ENCODE measurements at regions not wholly inside any gene's neighbourhood (a gene's known extent, or its start where the extent isn't known, plus 50 kb on each side); places are given as distances from the start of the nearest gene placed in this dataset.

DNA sequence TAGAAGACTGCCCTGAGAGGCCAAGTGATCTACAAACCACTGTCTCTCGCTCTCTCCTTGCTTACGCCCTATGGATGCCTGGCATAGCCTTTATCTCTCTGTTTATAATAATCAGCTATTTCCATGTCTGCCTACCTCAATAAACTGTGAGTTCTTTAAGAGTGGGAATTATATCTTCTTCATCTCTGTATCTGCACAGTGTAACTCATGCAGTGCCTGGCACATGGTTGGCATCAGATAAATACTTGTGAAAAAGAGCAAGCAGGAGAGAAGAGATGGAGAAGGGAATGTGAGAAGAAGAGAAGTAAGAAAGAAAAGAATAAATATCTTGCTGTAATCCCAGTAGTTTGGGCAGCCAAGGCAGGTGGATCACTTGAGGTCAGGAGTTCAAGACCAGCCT is 94.6 kb upstream of the TNPO1 start:
- H3K27me3 ChIP-seq (ENCODE audit: control insufficient read depth in 2 of 2, insufficient read depth in 2 of 2, low read length in 2 of 2): peaks cover 0 to 16% of the 10 kb centered on the region in 2 experiments; a peak in 4 of 5 replicates
- H3K9me3 ChIP-seq (replicated peaks; ENCODE audit: control insufficient read depth, insufficient read depth, low read depth, low read length): no peaks in the 10 kb centered on the region
- 8% methylated on average over 2 of the region's 2 CpGs for WGBS (ENCODE audit: insufficient coverage, low coverage, missing lambda C conversion rate)
- ATAC-seq (no peak), FAIRE-seq (no peak), DNase-seq (ENCODE audit: extremely low read depth in 1 of 4, low spot score in 3 of 4) (no peak)
- no peak overlapping the region for H3K4me3 ChIP-seq
- H3K36me3 ChIP-seq (ENCODE audit: control insufficient read depth, insufficient read depth, low read length): no peaks in the 10 kb centered on the region
- no peak overlapping the region for H3K4me2 ChIP-seq (ENCODE audit: insufficient read depth, low read length)
- no peak overlapping the region for H3K9ac ChIP-seq (ENCODE audit: insufficient read depth in 1 of 2, low read depth in 2 of 2, low read length in 2 of 2)
- in situ Hi-C loops (cut with MboI) (no loop called here), intact Hi-C loops (cut with micrococcal nuclease) (no loop called here)
- ChIA-PET POLR2A (no interaction called here), CTCF (ENCODE audit: low intra/inter-chr PET ratio) (no interaction called here)
- no peaks in the 10 kb centered on the region for H3K4me1 ChIP-seq (replicated peaks in 1 of 2; ENCODE audit: control insufficient read depth in 2 of 2, insufficient read depth in 2 of 2, low read length in 2 of 2)
- no peak overlapping the region for H3K27ac ChIP-seq (ENCODE audit: extremely low read depth, low read depth, low read length)
- H4K20me1 ChIP-seq (replicated peaks; ENCODE audit: control insufficient read depth, insufficient read depth, low read length): no peaks in the 10 kb centered on the region
- H2AFZ ChIP-seq (ENCODE audit: low read depth, low read length): no peak overlapping the region
- BruUV-seq (replicated peaks): no TSS peak
- TF ChIP-seq FOS (IDR thresholded peaks at IDR 0.05; ENCODE audit: extremely low read depth, insufficient read length) (no peak), NFATC3 (IDR thresholded peaks at IDR 0.05) (no peak)
- H3K79me2 ChIP-seq (ENCODE audit: control insufficient read depth, insufficient read depth, low read length): no peaks in the 10 kb centered on the region
- H3K9me1 ChIP-seq (ENCODE audit: control insufficient read depth, insufficient read depth, low read length): no peaks in the 10 kb centered on the region

DNA sequence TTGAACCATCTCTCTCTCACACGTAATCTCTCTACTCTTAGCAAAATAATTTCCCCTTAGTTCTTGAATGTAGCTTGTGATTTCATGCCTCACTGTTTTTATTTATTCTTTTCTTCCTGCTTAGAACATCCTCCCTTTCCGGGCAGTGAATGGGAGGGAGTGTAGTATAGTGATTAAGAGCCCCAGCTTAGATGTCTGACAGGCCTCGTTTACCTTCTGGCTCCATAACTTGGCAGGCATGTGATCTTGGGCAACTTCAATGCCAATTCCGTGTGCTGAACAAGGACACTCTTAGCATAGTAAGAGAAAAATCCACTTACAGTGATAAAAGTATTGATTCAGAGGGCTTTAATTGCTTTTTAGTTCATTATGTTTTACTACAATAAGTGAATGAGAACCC is 96.3 kb upstream of the TNPO1 start:
- POLR2A ChIA-PET: no interaction called here
- H3K9ac ChIP-seq (ENCODE audit: insufficient read depth in 1 of 2, low read depth in 2 of 2, low read length in 2 of 2): no peak overlapping the region
- peaks cover 0 to 12% of the 10 kb centered on the region in 2 experiments; a peak in 4 of 5 replicates for H3K27me3 ChIP-seq (ENCODE audit: control insufficient read depth in 2 of 2, insufficient read depth in 2 of 2, low read length in 2 of 2)
- intact Hi-C loops (cut with micrococcal nuclease) (no loop called here), in situ Hi-C loops (cut with MboI) (no loop called here)
- TF ChIP-seq ZKSCAN1 (IDR thresholded peaks at IDR 0.05; ENCODE audit: low read depth, low read length) (no peak), ZNF766 (CRISPR knock-in tag; conservative IDR thresholded peaks at IDR 0.05) (no peak), LARP7 (IDR thresholded peaks at IDR 0.05) (no peak), ZNF24 (IDR thresholded peaks at IDR 0.05) (no peak), ZNF124 (CRISPR knock-in tag; IDR thresholded peaks at IDR 0.05) (no peak), ZNF239 (CRISPR knock-in tag; IDR thresholded peaks at IDR 0.05) (no peak), ZNF354B (CRISPR knock-in tag; IDR thresholded peaks at IDR 0.05) (no peak), TAF15 (IDR thresholded peaks at IDR 0.05; ENCODE audit: low read depth, low read length) (no peak), ZNF224 (CRISPR knock-in tag; IDR thresholded peaks at IDR 0.05) (no peak), ZNF695 (CRISPR knock-in tag; IDR thresholded peaks at IDR 0.05) (no peak)
- TF ChIP-seq, protein P1, sequence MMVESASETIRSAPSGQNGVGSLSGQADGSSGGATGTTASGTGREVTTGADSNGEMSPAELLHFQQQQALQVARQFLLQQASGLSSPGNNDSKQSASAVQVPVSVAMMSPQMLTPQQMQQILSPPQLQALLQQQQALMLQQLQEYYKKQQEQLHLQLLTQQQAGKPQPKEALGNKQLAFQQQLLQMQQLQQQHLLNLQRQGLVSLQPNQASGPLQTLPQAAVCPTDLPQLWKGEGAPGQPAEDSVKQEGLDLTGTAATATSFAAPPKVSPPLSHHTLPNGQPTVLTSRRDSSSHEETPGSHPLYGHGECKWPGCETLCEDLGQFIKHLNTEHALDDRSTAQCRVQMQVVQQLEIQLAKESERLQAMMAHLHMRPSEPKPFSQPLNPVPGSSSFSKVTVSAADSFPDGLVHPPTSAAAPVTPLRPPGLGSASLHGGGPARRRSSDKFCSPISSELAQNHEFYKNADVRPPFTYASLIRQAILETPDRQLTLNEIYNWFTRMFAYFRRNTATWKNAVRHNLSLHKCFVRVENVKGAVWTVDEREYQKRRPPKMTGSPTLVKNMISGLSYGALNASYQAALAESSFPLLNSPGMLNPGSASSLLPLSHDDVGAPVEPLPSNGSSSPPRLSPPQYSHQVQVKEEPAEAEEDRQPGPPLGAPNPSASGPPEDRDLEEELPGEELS (CRISPR knock-in tag; IDR thresholded peaks at IDR 0.05; ENCODE audit: borderline replicate concordance): no peak
- TF ChIP-seq, protein P2, sequence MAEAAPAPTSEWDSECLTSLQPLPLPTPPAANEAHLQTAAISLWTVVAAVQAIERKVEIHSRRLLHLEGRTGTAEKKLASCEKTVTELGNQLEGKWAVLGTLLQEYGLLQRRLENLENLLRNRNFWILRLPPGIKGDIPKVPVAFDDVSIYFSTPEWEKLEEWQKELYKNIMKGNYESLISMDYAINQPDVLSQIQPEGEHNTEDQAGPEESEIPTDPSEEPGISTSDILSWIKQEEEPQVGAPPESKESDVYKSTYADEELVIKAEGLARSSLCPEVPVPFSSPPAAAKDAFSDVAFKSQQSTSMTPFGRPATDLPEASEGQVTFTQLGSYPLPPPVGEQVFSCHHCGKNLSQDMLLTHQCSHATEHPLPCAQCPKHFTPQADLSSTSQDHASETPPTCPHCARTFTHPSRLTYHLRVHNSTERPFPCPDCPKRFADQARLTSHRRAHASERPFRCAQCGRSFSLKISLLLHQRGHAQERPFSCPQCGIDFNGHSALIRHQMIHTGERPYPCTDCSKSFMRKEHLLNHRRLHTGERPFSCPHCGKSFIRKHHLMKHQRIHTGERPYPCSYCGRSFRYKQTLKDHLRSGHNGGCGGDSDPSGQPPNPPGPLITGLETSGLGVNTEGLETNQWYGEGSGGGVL (CRISPR knock-in tag; IDR thresholded peaks at IDR 0.05): no peak
- TF ChIP-seq, protein P3, sequence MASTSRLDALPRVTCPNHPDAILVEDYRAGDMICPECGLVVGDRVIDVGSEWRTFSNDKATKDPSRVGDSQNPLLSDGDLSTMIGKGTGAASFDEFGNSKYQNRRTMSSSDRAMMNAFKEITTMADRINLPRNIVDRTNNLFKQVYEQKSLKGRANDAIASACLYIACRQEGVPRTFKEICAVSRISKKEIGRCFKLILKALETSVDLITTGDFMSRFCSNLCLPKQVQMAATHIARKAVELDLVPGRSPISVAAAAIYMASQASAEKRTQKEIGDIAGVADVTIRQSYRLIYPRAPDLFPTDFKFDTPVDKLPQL (IDR thresholded peaks at IDR 0.05; ENCODE audit: extremely low read depth, insufficient read length): no peak
- no peaks in the 10 kb centered on the region for H3K79me2 ChIP-seq (ENCODE audit: control insufficient read depth, insufficient read depth, low read length)
- no peak for FAIRE-seq
- WGBS (ENCODE audit: insufficient coverage, low coverage, missing lambda C conversion rate): 6% methylated on average over 4 of the region's 4 CpGs
- H4K20me1 ChIP-seq (replicated peaks; ENCODE audit: control insufficient read depth, insufficient read depth, low read length): no peaks in the 10 kb centered on the region
- H2AFZ ChIP-seq (ENCODE audit: low read depth, low read length): no peak overlapping the region
- no peaks in the 10 kb centered on the region for H3K36me3 ChIP-seq (ENCODE audit: control insufficient read depth, insufficient read depth, low read length)
- H3K4me3 ChIP-seq: no peak overlapping the region
- no peak overlapping the region for H3K27ac ChIP-seq (ENCODE audit: extremely low read depth, low read depth, low read length)
- no peak for ATAC-seq
- CTCF ChIA-PET (ENCODE audit: low intra/inter-chr PET ratio): no interaction called here
- no peaks in the 10 kb centered on the region for H3K9me1 ChIP-seq (ENCODE audit: control insufficient read depth, insufficient read depth, low read length)
- no peaks in the 10 kb centered on the region for H3K9me3 ChIP-seq (replicated peaks; ENCODE audit: control insufficient read depth, insufficient read depth, low read depth, low read length)
- no peaks in the 10 kb centered on the region for H3K4me1 ChIP-seq (replicated peaks in 1 of 2; ENCODE audit: control insufficient read depth in 2 of 2, insufficient read depth in 2 of 2, low read length in 2 of 2)
- no peak for DNase-seq (ENCODE audit: extremely low read depth in 1 of 4, low spot score in 3 of 4)
- BruUV-seq (replicated peaks): no TSS peak
- H3K4me2 ChIP-seq (ENCODE audit: insufficient read depth, low read length): no peak overlapping the region
